ENCODE measurements at regions not wholly inside any gene's neighbourhood (a gene's known extent, or its start where the extent isn't known, plus 50 kb on each side); places are given as distances from the start of the nearest gene placed in this dataset.

DNA sequence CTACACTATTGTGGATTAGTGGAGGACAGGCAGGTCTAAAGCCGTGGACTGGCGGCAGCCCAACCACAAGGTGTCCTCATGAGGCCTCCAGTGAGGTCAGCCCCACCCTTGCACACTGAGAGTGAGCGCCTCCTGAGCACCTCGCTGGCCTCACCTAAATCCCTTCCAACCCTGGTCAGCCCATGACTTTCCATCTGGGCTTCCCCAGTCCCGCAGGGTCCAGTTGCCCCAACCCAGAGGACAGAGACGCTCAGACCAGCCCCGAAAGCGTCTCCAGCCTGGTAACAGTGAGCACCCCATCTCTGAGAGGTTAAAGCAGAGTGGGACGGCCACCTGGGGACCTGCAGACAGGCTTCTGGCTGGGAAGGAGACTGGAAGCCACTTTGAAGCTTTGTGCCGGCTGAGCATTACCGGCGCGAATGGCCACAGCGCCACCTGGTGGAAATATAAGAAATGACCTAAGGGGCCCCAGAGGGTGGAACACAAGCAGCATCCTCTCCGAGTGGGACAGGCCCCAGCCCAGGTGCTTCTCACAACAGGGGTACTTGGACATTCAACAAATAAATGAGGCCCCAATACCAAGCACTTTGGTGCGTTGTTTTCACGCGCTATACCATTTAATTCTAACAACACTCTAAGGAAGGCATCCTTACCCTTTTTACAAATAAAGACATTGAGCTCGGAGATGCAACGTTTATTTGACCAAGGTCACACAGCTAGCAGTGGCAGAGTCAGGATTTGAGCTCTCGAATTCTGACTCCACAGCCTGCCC is 65.7 kb upstream of the TOP1 start:
- TF ChIP-seq, protein P1, sequence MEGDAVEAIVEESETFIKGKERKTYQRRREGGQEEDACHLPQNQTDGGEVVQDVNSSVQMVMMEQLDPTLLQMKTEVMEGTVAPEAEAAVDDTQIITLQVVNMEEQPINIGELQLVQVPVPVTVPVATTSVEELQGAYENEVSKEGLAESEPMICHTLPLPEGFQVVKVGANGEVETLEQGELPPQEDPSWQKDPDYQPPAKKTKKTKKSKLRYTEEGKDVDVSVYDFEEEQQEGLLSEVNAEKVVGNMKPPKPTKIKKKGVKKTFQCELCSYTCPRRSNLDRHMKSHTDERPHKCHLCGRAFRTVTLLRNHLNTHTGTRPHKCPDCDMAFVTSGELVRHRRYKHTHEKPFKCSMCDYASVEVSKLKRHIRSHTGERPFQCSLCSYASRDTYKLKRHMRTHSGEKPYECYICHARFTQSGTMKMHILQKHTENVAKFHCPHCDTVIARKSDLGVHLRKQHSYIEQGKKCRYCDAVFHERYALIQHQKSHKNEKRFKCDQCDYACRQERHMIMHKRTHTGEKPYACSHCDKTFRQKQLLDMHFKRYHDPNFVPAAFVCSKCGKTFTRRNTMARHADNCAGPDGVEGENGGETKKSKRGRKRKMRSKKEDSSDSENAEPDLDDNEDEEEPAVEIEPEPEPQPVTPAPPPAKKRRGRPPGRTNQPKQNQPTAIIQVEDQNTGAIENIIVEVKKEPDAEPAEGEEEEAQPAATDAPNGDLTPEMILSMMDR (conservative IDR thresholded peaks at IDR 0.05; ENCODE audit: low read depth, low read length) = peak; percentile 87

DNA sequence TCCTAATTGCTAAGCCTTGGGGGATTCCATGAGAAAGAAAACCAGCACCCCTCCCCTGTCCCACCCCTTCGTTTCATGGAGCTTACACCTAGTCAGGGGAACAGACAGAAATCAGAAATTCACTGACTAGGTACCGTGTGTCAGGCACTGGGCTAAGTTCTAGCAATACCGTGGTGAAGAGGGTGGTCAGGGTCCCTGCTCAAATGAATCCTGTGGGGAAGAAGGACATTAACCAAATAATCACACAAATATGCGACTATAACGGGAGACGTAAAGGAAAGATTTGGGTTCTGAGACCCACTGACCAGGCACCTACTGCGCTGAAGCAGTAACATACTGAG is 65.1 kb upstream of the TOP1 start:
- no peak overlapping the region for H3K4me3 ChIP-seq (ENCODE audit: low read depth, low read length)
- TF ChIP-seq, protein P1 (conservative IDR thresholded peaks at IDR 0.05; ENCODE audit: low read depth, low read length) = no peak
- DNase-seq (ENCODE audit: low read depth) = no peak

More for the DNA sequence above, 65.7 kb upstream of the TOP1 start:
- no peak overlapping the region for H3K4me3 ChIP-seq (ENCODE audit: low read depth, low read length)
- peak; percentile 73 for DNase-seq (ENCODE audit: low read depth)

DNA sequence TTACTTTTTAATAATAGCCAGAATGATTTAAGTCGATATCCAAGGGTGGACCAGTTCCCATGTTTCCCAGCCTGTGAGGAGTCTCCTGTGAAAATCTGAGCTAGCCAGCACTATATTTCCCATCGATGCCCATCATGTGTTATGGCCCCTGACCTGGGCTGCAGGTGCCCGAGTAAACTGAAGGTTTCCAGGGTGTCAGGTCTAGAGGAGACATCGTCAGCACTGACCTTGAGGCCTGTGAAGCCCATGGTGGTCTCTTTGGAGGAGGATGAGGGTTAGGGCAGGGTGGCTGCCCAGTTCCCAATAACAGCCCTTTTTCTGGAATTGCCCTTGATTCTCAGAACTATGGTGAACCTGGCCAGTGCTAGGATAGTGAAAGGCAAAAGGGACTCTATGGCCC is 63.0 kb upstream of the TOP1 start:
- DNase-seq (ENCODE audit: low read depth) = no peak
- no peak overlapping the region for H3K4me3 ChIP-seq (ENCODE audit: low read depth, low read length)
- TF ChIP-seq, protein P1 (conservative IDR thresholded peaks at IDR 0.05; ENCODE audit: low read depth, low read length) = no peak

DNA sequence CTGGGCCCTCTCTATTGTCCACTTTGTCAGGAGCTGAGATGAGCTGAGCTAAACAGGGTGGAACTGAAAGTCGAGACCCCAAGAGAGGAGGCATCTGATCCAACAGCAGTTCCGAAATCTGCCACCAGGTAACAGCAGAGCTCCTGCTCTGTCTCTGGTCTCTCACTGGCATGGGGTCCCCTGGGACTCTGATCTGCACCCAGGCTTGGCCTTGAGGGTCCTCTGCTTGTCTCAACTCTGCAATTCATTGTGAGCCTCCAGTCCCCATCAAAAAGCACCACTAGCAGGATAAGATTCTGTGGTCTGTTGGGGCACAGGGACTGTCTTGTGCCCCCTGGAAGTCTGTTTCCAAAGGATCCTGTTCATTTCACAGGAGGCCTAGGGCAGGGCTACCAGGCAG is 62.5 kb upstream of the TOP1 start:
- no peak overlapping the region for H3K4me3 ChIP-seq (ENCODE audit: low read depth, low read length)
- TF ChIP-seq, protein P1 (conservative IDR thresholded peaks at IDR 0.05; ENCODE audit: low read depth, low read length) = peak; percentile 54
- DNase-seq (ENCODE audit: low read depth) = no peak

DNA sequence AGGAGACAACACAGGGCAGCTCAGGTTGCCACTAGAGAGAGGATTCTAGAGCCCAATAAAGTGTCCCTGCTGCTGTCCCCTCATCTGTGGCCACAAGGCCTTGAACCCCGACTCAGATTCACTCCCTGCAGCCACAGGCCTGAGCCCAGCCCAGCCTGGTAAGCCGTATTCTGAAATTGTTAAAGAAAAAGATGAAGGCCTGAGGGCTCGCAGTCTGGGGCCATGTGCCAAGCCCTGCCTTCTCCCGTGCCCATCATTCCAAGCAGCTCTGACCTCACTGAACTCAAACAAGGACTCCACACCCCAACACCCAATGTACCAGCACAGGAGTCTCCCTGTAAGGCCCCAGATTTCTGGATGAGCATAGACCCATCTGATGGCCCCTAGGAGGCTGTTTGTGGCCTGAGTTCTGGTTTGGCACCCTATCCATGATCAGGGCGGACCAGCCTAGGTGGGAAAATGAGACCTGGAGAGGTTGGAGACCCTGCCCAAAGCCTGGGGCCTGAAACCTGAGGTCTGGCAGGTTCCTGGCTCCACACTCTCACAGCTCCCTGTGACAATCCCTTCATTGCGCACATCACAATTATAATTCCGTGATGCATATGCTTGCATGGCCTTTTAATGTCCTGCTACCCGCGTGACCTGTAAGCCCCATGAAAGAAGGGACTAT is 62.0 kb upstream of the TOP1 start:
- H3K4me3 ChIP-seq (ENCODE audit: low read depth, low read length) = no peak overlapping the region
- no peak for DNase-seq (ENCODE audit: low read depth)
- TF ChIP-seq, protein P1 (conservative IDR thresholded peaks at IDR 0.05; ENCODE audit: low read depth, low read length) = no peak

DNA sequence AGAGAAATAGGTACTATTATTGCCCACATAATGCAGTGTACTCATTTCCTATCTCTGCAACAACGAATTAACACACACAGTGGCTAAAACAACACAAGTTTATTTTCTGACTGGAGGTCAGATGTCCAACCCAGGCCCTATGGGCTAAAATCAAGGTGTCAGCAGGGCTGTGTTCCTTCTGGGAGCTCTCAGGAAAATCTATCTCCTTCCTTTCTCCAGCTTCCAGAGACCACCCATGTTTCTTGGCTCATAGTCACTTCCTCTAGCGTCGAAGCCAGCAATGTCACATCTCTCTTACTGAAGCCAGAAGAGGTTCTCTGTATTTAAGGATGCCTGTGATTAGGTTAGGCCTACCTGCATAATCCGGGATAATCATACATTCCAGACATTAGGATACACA is 60.9 kb upstream of the TOP1 start:
- no peak for DNase-seq (ENCODE audit: low read depth)
- no peak overlapping the region for H3K4me3 ChIP-seq (ENCODE audit: low read depth, low read length)
- TF ChIP-seq, protein P1 (conservative IDR thresholded peaks at IDR 0.05; ENCODE audit: low read depth, low read length) = no peak
